Mesenchymal stem cell (in vitro differentiated cells and primary cell): ENCODE measurements at regions not wholly inside any gene's neighbourhood (a gene's known extent, or its start where the extent isn't known, plus 50 kb on each side); places are given as distances from the start of the nearest gene placed in this dataset.
A peak's percentile ranks its signal among the peaks of the same experiment; 100 is the strongest.

ENCODE experiments used
- DNase-seq: peaks from one replicate; pipeline ENCODE4 v3.0.0-alpha.2; 2013
- H2AFZ ChIP-seq: one replicate; pipeline ENCODE4 v1.6.1; 2013; ENCODE audit warnings: low read depth, mild to moderate bottlenecking, control low read depth, inconsistent platforms, low read length, moderate library complexity
- H2AK5ac ChIP-seq: 2 replicates; pipeline ENCODE4 v1.6.1; 2013; ENCODE audit warnings: low read length, moderate library complexity, mild to moderate bottlenecking, inconsistent platforms; ENCODE audit not compliant: severe bottlenecking
- H2BK120ac ChIP-seq: one replicate; pipeline ENCODE4 v1.6.1; 2013; ENCODE audit warnings: low read depth, mild to moderate bottlenecking, inconsistent platforms, low read length, moderate library complexity
- H2BK12ac ChIP-seq, 2 experiments: one replicate each; pipeline ENCODE4 v1.6.1; 2013; ENCODE audit warnings: inconsistent platforms in 2 of 2, low read length in 2 of 2, mild to moderate bottlenecking in 2 of 2, moderate library complexity in 2 of 2, control low read depth in 1 of 2
- H2BK15ac ChIP-seq: one replicate; pipeline ENCODE4 v1.6.1; 2013; ENCODE audit warnings: mild to moderate bottlenecking, low read depth, inconsistent platforms; ENCODE audit not compliant: poor library complexity, severe bottlenecking
- H2BK5ac ChIP-seq: 2 replicates; pipeline ENCODE4 v1.6.1; 2013; ENCODE audit warnings: low read depth, mild to moderate bottlenecking, low read length, control low read depth, inconsistent platforms; ENCODE audit not compliant: poor library complexity, severe bottlenecking
- H3K14ac ChIP-seq, 2 experiments: one replicate each; pipeline ENCODE4 v1.6.1; 2013; ENCODE audit warnings: inconsistent platforms in 2 of 2, low read length in 2 of 2, control low read depth in 1 of 2, mild to moderate bottlenecking in 1 of 2, moderate library complexity in 1 of 2
- H3K18ac ChIP-seq, 2 experiments: one replicate each; pipeline ENCODE4 v1.6.1; 2013; ENCODE audit warnings: inconsistent platforms in 2 of 2, low read length in 2 of 2, control low read depth in 1 of 2, low read depth in 1 of 2, mild to moderate bottlenecking in 1 of 2
- H3K23ac ChIP-seq, 2 experiments: one replicate each; pipeline ENCODE4 v1.6.1; 2013; ENCODE audit warnings: inconsistent platforms in 2 of 2, low read length in 2 of 2, mild to moderate bottlenecking in 2 of 2, moderate library complexity in 2 of 2, control low read depth in 1 of 2
- H3K27ac ChIP-seq: 2 replicates; pipeline ENCODE4 v1.5.1; 2013; ENCODE audit warnings: mild to moderate bottlenecking, moderate library complexity, low read length, control low read depth, inconsistent platforms; ENCODE audit not compliant: poor library complexity, severe bottlenecking
- H3K27me3 ChIP-seq, 2 experiments: 2 replicates each; pipeline versions ENCODE4 v1.6.1 to v1.7.0; 2013; ENCODE audit warnings: low read length in 2 of 2, mild to moderate bottlenecking in 2 of 2, moderate library complexity in 2 of 2, control low read depth in 1 of 2, inconsistent platforms in 1 of 2; ENCODE audit not compliant: control insufficient read depth in 1 of 2, insufficient read depth in 1 of 2
- H3K36me3 ChIP-seq, 2 experiments: 2 replicates each; pipeline versions ENCODE4 v1.6.1 to v1.7.0; 2013; ENCODE audit warnings: low read length in 2 of 2, control low read depth in 1 of 2, inconsistent platforms in 1 of 2, low read depth in 1 of 2, mild to moderate bottlenecking in 1 of 2; ENCODE audit not compliant: insufficient read depth in 2 of 2, control insufficient read depth in 1 of 2
- H3K4ac ChIP-seq, 2 experiments: one replicate each; pipeline ENCODE4 v1.6.1; 2013; ENCODE audit warnings: inconsistent platforms in 2 of 2, low read length in 2 of 2, mild to moderate bottlenecking in 2 of 2, moderate library complexity in 2 of 2, control low read depth in 1 of 2, low read depth in 1 of 2
- H3K4me1 ChIP-seq: 2 replicates; pipeline ENCODE4 v1.6.1; 2013; ENCODE audit warnings: low read depth, low read length, control low read depth; ENCODE audit not compliant: control insufficient read depth, insufficient read depth
- H3K4me2 ChIP-seq: 2 replicates; pipeline ENCODE4 v1.6.1; 2013; ENCODE audit warnings: low read length, mild to moderate bottlenecking, inconsistent platforms; ENCODE audit not compliant: poor library complexity, severe bottlenecking
- H3K4me3 ChIP-seq, 2 experiments: 2 replicates each; pipeline versions ENCODE4 v1.5.1 to v1.7.0; 2013; ENCODE audit warnings: low read length in 2 of 2, mild to moderate bottlenecking in 2 of 2, control low read depth in 1 of 2, low read depth in 1 of 2; ENCODE audit not compliant: insufficient read depth in 1 of 2
- H3K79me1 ChIP-seq: replicated peaks from 2 replicates; pipeline ENCODE4 v1.6.1; 2013; ENCODE audit warnings: mild to moderate bottlenecking, control low read depth, low read length, inconsistent platforms; ENCODE audit not compliant: poor library complexity, severe bottlenecking
- H3K9ac ChIP-seq: 2 replicates; pipeline ENCODE4 v1.7.0; 2013; ENCODE audit warnings: mild to moderate bottlenecking, low read length, moderate library complexity
- H3K9me3 ChIP-seq: 2 replicates; pipeline ENCODE4 v1.7.0; 2013; ENCODE audit warnings: mild to moderate bottlenecking, low read length; ENCODE audit not compliant: control insufficient read depth
- H4K8ac ChIP-seq: one replicate; pipeline ENCODE4 v1.6.1; 2013; ENCODE audit warnings: inconsistent platforms, mild to moderate bottlenecking, low read length, moderate library complexity
- H4K91ac ChIP-seq: one replicate; pipeline ENCODE4 v1.6.1; 2013; ENCODE audit warnings: mild to moderate bottlenecking, low read length, inconsistent platforms
- WGBS: methylation state at CpG from one replicate; pipeline ENCODE4 v1.1.7; 2013; ENCODE audit warnings: mixed read lengths; 5-methylcytosine and 5-hydroxymethylcytosine counted together

GRCh38 chr17:33352526-33352925 lies 59.4 kb upstream of the ASIC2 start:
- H3K18ac ChIP-seq = no peak overlapping the region
- H3K36me3 ChIP-seq = no peaks in the 10 kb centered on the region
- H3K4me2 ChIP-seq = no peak overlapping the region
- H2BK120ac ChIP-seq = no peak overlapping the region
- no peak overlapping the region for H2BK12ac ChIP-seq
- H2BK15ac ChIP-seq = no peak overlapping the region
- peaks cover 0 to 30% of the 10 kb centered on the region in 2 experiments for H3K27me3 ChIP-seq
- DNase-seq = no peak
- H3K9ac ChIP-seq = no peak overlapping the region
- no peak overlapping the region for H2AK5ac ChIP-seq
- no peaks in the 10 kb centered on the region for H3K4me1 ChIP-seq
- no peak overlapping the region for H2BK5ac ChIP-seq
- 83% methylated on average over 3 of the region's 3 CpGs for WGBS
- no peaks in the 10 kb centered on the region for H3K79me1 ChIP-seq
- H3K9me3 ChIP-seq = no peaks in the 10 kb centered on the region
- no peak overlapping the region for H3K23ac ChIP-seq
- H3K14ac ChIP-seq = no peak overlapping the region
- H4K91ac ChIP-seq = no peak overlapping the region
- no peak overlapping the region for H3K27ac ChIP-seq
- no peak overlapping the region for H4K8ac ChIP-seq
- H3K4me3 ChIP-seq = no peak overlapping the region
- no peak overlapping the region for H3K4ac ChIP-seq
- no peak overlapping the region for H2AFZ ChIP-seq

- Histone ChIP-seq H2BK5ac (no peak overlapping the region), H3K4me1 (no peaks in the 10 kb centered on the region), H3K4me2 (no peak overlapping the region), H3K14ac (no peak overlapping the region), H3K18ac (peak overlapping the region in 1 of 2 experiments; percentile 15), H2BK12ac (no peak overlapping the region), H3K4me3 (no peak overlapping the region), H3K23ac (no peak overlapping the region), H4K8ac (no peak overlapping the region), H3K36me3 (no peaks in the 10 kb centered on the region), H4K91ac (no peak overlapping the region), H2AFZ (no peak overlapping the region), H3K9me3 (no peaks in the 10 kb centered on the region), H3K4ac (no peak overlapping the region), H3K27me3 (peaks cover 0 to 29% of the 10 kb centered on the region in 2 experiments), H3K79me1 (no peaks in the 10 kb centered on the region), H3K9ac (no peak overlapping the region), H2AK5ac (no peak overlapping the region), H2BK15ac (no peak overlapping the region), H2BK120ac (no peak overlapping the region), H3K27ac (no peak overlapping the region)
- no peak for DNase-seq
- 89% methylated on average over 3 of the region's 3 CpGs for WGBS
Measured at GRCh38 chr17:33356266-33356665, 63.2 kb upstream of the ASIC2 start.

- Histone ChIP-seq H3K4ac (no peak overlapping the region), H4K8ac (no peak overlapping the region), H2BK5ac (no peak overlapping the region), H3K4me1 (no peaks in the 10 kb centered on the region), H3K27me3 (peaks cover 0 to 17% of the 10 kb centered on the region in 2 experiments), H3K9me3 (no peaks in the 10 kb centered on the region), H3K14ac (peak overlapping the region in 1 of 2 experiments; percentile 57), H2BK12ac (no peak overlapping the region), H3K36me3 (no peaks in the 10 kb centered on the region), H3K4me2 (no peak overlapping the region), H3K79me1 (no peaks in the 10 kb centered on the region), H2AFZ (no peak overlapping the region), H2BK120ac (no peak overlapping the region), H2AK5ac (no peak overlapping the region), H3K18ac (no peak overlapping the region), H3K4me3 (no peak overlapping the region), H4K91ac (no peak overlapping the region), H2BK15ac (no peak overlapping the region), H3K9ac (no peak overlapping the region), H3K27ac (no peak overlapping the region), H3K23ac (no peak overlapping the region)
- WGBS = 90% methylated on average over 5 of the region's 6 CpGs
- DNase-seq = no peak
Measured at GRCh38 chr17:33363475-33363874, 70.4 kb upstream of the ASIC2 start.

- Histone ChIP-seq H3K23ac (no peak overlapping the region), H3K9me3 (no peaks in the 10 kb centered on the region), H4K91ac (no peak overlapping the region), H2AK5ac (no peak overlapping the region), H3K79me1 (no peaks in the 10 kb centered on the region), H2BK15ac (no peak overlapping the region), H2BK5ac (no peak overlapping the region), H2BK120ac (no peak overlapping the region), H3K27me3 (peaks cover 0 to 20% of the 10 kb centered on the region in 2 experiments), H3K27ac (no peak overlapping the region), H3K4me3 (no peak overlapping the region), H3K14ac (no peak overlapping the region), H3K4ac (no peak overlapping the region), H3K4me1 (no peaks in the 10 kb centered on the region), H2AFZ (no peak overlapping the region), H3K4me2 (no peak overlapping the region), H2BK12ac (no peak overlapping the region), H3K18ac (no peak overlapping the region), H3K36me3 (no peaks in the 10 kb centered on the region), H3K9ac (no peak overlapping the region), H4K8ac (no peak overlapping the region)
- WGBS = 57% methylated on average over 4 of the region's 4 CpGs
- DNase-seq = no peak
Measured at GRCh38 chr17:33366960-33367359, 73.9 kb upstream of the ASIC2 start.
